Epithelial cell of prostate (primary cell): ENCODE measurements at regions not wholly inside any gene's neighbourhood (a gene's known extent, or its start where the extent isn't known, plus 50 kb on each side); places are given as distances from the start of the nearest gene placed in this dataset.
"Not testable (repeated sequence)": the region's sequence is repeated elsewhere in the genome, so short reads cannot be mapped to it uniquely, and the experiment has no call there.

Source experiments
- DNase-seq: peaks from one replicate; pipeline ENCODE4 v3.0.0-alpha.2; 2011; ENCODE audit warnings: low read depth, low spot score
- H3K27ac ChIP-seq: fragments of 450-650 bp; 2 replicates; pipeline ENCODE4 v1.5.1; 2017; ENCODE audit warnings: mild to moderate bottlenecking

DNA sequence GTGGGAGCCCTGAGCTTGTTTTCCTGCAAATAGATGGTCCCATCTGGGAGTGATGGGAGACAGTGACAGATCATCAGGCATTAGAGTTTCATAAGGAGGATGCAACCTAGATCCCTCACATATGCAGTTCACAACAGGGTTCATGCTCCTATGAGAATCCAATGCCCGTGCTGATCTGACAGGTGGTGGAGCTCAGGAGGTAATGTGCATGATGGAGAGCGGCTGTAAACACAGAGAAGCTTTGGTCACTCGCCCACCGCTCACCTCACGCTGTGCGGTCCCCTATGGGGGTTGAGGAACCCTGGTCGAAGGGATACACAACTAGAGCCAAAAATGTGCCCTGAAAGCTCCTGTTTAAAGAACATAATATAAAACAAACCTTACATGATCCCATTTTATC, 88.5 kb upstream of the CREB5 start:
- H3K27ac ChIP-seq: no peak overlapping the region
- DNase-seq: no peak

DNA sequence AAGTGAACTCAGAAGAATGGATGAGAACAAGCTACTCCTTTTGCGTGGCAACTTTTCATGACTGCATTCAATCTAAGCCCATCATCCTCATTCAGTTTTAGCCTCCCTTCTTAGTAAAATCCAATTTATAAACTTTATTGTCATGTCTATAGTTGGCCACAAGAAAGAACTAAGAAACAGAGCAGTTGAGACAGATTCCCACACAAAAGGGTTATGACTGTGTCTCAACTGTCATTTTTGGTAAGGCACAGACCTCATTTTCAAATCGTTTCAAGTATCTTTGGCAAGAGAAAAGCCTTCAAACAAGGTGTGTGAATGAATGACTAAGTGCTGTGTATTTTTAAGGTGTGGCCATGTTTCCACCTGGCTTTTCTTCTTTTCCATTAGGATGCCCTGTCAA, 84.2 kb upstream of the CREB5 start:
- no peak overlapping the region for H3K27ac ChIP-seq

DNA sequence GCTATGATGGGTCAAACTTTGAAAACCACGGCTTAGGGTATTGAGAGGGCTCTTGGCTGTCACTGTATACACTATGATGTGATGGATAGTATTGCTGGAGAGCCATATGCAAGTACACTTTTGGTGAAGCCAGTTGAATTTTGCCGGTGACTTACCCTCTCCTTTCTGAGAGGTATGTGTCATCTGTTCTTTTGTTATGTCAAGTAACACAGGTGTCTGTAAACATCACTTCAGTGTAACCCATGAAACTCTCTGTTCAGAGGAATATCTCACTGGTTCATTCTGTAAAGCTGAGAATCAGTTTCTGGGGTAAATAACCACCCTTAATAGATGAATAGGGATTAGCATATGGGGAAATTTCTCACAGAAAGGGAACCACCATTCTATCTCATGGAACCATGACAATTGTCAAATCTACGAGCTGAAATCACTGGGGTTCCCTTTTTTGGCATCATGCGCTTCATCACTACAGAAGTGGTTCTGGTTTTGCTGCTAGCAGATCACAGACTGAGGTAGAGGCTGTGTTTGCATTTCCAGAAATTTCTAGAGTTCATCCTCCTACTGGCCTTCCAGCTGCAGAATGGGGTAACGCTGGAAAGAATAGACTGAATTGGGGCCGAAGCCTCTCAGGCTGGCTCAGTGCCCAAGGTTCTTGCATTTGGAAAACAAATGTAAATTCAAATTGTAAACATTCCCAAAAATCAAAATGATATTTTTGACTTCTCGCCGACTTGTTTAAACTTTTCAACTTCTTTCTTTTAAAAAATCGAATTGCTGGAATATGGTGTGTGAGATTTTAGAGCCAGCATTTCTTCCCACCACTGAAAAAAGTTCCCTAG, 83.3 kb upstream of the CREB5 start:
- no peak overlapping the region for H3K27ac ChIP-seq
- DNase-seq: no peak

More for the DNA sequence above, 84.2 kb upstream of the CREB5 start:
- DNase-seq: no peak

DNA sequence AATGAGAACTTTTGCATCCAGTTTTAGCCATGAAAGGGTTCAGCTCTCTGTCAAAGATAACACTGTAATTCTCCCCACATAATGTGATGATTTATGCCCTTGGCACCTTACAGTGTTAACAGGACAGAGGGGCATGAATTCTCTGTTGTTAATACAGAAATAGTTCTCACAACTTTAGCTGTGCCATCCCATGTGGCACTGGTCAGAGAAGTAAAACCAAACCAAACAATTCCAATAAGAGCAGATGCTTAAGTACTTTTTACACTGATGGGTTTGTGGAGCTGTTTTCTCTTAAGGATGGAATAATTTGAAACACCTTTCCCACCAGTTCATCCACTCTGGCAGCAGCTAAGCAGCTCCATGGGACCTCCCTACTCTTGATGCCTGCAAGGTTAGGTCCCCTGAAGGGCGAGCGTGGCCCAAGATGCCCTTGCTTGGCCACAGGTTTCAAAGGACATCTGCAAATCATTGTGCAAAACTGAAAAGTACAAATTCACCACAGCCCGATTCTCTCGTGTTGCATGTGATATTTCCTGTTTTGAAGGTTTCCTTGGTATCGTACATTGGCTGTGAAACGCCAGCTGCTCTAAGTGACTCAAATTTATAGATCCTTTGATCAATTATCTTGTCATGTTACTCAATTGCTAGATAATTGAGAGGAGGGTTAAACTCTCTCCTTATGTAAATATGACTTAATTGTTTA, 82.5 kb upstream of the CREB5 start:
- H3K27ac ChIP-seq: no peak overlapping the region
- no peak for DNase-seq

DNA sequence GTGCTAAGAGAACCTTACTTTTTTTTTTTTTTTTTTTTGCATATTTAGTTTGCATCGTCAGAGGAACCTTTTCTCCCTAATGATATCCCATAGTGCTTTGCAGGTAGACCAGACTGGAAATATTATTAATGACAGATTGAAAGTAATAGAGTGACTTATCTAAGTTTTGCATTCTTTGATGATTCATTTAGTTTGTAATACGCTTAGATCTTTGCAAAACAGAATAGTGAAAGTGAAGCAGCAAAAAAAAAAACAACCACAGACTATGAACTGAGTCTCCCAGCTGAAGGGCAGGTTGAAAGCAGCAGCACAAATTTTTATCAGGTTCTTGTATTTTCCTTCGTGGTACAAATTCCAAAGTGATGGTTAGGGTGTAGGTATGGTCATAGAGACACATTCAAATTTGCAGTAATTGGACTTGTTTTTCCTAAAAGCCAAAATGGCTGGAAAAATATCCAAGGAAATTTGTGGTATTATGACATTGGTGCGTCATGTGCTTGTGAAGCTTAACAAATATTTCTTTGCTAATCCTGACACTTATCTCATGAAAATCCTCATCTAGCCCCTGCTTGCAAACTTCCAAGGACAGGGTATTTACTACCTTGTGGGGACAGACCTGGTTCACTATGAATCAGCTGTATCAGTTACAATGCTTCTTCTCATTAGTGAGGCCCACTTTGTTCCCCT, 81.8 kb upstream of the CREB5 start:
- DNase-seq: no peak
- no peak overlapping the region for H3K27ac ChIP-seq

DNA sequence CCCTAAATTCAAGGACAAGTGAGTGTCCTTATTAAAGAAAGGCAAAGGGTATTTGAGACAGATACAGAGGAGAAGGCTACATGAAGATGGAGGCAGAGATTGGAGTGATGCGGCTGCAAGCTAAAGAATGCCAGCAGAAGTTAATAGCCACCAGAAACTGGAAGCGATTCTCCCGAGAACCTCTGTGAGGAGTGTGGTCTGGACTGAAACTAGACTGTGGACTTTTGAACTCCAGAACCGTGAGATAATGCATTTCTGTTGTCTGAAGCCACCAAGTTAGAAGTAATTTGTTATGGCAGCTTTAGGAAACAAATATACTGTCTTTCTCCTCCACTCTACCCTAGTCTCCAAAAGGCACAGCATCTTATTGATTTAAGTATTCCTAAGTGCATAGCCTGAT, 80.3 kb upstream of the CREB5 start:
- no peak for DNase-seq
- H3K27ac ChIP-seq: no peak overlapping the region

DNA sequence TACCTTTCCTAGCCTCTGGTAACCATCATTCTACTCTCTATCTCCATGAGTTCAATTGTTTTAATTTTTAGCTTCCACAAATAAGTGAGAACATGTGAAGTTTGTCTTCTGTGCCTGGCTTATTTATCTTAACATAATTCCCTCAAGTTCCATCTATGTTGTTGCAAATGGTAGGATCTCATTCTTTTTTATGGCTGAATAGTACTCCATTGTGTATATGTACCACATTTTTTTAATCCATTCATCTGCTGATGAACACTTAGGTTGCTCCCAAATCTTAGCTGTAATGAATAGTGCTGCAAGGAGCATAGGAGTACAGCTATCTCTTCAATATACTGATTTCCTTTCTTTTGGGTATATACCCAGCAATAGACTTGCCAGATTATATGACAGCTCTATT, 78.8 kb upstream of the CREB5 start:
- DNase-seq: not testable (repeated sequence)

DNA sequence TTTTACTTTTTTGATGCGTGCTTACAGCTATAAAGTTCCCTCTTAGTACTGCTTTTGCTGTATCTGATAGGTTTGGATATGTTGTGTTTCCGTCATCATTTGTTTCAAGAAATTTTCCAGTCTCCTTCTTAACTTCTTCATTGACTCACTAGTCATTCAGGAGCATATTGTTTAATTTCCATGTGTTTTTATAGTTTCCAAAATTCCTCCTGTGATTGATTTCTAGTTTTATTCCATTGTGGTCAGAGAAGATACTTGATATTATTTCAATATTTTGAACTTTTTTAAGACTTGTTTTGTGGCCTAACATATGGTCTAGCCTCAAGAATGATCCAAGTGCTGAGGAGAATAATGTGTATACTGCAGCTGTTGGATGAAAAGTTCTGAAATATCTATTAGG, 75.5 kb upstream of the CREB5 start:
- no peak overlapping the region for H3K27ac ChIP-seq
- no peak for DNase-seq

More for the DNA sequence above, 78.8 kb upstream of the CREB5 start:
- not testable (repeated sequence) for H3K27ac ChIP-seq

DNA sequence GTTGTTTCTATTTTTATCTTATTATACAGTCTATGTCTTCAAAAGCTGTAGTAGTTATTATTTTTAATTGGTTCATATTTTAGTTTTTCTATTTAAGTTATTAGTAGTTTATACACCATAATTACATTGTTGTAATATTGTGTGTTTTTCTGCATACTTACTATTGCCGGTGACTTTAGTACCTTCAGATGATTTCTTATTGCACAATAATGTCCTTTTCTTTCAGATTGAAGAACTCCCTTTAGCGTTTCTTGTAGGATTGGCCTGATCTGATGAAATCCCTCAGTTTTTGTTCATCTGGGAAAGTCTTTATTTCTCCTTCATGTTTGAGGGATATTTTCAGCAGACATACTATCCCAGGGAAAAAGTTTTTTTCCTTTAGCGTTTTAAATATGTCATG, 74.3 kb upstream of the CREB5 start:
- H3K27ac ChIP-seq: no peak overlapping the region
- DNase-seq: no peak

DNA sequence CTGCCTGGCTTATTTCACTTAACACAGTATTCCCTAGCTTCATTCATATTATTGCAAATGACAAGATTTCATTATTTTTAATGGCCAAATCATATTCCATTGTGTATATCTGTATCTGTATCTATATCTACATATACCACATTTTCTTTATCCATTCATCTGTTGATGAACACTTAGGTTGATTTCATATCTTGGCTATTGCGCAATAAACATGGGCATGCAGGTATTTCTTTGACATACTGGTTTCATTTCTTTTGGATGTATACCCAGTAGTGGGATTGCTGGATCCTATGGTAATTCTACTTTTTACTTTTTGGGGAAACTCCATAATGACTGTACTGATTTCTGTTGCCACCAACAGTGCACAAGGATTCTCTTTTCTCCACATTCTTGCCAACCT, 68.9 kb upstream of the CREB5 start:
- no peak overlapping the region for H3K27ac ChIP-seq
- no peak for DNase-seq

DNA sequence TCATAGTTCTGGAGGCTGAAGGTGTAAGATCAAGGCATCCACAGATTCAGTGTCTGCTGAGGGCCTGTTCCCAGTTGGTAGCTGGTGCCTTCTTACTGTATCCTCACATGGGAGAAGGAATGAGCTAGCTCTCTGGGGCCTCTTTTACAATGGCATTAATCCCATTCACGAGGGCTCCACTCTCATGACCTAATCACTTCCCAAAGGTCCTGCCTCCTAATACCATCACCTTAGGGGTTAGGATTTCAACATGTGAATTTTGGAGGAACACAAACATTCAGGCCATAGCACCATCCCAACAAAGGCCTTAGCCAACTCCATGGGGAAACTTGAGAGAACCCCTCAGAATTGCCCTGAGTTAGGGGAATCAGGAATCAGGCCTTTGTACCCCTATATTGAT, 66.1 kb upstream of the CREB5 start:
- no peak overlapping the region for H3K27ac ChIP-seq
- no peak for DNase-seq

DNA sequence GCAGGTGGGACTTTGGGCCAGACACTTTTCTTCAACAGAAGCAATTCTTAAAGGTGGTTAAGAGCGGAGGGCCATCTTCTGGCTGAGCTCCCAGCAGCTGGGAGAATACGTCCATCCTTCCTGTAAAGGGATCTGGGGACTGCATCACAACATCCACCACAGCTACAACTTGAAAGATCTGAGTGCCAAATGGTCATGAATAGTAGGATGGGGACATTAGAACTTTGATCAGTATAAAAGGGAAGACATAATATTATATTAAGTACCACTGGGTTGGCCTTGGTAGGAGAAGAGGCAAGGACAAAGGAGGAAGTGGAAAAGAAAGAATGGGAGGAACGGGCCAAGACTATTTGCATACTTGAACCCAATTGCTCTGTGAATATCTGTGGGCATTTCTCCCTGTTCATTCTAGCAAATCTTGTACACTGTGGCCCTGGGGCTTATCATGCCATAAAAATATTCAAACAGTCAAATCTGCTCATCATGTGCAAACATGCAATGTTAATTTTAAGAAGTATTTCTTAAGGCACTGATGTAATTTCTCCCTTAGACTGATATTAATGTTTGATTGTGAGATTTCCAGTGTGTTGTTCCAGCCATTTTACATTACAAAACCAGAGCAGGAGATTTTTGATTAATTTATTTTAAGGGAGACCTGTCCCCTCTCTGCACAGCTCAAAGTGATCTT, 65.5 kb upstream of the CREB5 start:
- no peak for DNase-seq
- H3K27ac ChIP-seq: no peak overlapping the region

DNA sequence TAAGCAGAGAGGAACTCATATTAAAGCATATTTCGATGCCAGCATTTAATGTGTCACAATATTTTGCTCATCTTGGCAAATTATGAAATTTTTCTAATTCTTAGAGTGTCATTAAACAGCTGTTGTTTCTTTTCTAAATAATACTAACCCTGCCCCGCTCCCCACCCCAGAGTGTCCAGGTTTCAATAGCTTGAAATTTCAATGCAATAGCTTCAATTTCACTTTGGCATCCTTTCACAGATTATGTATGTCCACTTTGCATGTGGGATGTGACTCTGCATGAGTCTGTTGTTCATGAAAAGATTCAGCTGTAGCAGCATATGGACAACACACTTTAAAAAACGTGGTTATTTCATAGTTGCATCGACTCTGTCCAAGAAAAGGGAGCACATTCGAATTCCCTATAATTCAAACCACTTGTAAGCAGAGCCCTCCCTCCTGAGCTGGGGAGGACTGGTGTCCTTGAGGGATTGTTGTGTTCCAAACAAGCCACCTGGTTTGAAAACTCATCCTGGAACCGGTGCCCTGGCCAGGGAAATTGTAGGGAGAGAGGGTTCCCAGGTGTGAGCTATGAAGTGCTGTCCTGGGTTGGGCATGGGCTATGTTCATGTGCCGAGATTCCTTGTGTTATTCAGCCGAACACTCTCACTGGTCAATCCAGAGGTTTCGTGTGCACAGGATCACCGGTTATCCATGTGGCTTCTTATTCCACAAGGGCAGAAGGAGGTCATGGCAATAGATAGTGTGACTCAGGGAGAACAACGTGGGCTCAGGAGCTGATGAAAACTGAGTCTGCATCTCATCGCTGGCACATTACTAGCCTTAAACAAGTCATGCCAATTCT, 64.6 kb upstream of the CREB5 start:
- no peak overlapping the region for H3K27ac ChIP-seq

DNA sequence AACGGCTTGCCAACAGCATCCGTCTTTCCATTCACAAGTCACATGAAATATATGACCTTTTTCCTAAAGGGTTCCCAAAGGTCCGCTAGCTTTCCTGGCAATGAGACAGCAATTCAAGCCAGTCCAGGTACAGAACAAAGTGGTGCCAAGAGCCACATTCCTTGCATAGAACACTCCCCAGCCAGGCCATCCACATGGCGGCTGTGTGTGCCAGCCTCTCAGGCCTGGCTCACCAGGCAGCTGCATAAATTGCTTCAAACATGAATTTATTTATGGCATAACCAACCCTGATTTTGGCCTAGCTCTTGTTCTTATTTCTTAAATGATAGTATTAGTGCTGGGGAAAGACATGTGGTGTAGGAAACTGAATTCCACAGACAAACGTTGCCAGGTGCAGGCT, 63.7 kb upstream of the CREB5 start:
- no peak for DNase-seq
- no peak overlapping the region for H3K27ac ChIP-seq

More for the DNA sequence above, 64.6 kb upstream of the CREB5 start:
- DNase-seq: no peak

DNA sequence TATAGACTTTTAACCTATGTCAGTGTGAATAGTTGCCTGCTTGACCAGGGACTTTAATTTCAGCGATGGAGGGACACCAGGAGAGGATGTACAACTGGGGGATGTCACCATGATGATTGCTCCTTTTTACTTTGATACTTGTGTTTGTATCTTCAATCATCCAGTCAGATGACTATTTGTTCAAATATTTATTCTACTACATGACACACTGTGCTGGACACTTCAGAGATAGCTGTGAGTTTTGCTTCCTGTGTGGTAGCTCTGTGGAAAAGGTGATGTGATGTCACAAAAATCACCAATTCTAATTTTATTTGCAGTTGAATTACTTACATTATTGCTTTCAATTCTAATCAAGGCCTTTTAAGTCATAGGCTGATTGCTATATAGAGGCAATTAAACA, 62.7 kb upstream of the CREB5 start:
- DNase-seq: no peak
- no peak overlapping the region for H3K27ac ChIP-seq

DNA sequence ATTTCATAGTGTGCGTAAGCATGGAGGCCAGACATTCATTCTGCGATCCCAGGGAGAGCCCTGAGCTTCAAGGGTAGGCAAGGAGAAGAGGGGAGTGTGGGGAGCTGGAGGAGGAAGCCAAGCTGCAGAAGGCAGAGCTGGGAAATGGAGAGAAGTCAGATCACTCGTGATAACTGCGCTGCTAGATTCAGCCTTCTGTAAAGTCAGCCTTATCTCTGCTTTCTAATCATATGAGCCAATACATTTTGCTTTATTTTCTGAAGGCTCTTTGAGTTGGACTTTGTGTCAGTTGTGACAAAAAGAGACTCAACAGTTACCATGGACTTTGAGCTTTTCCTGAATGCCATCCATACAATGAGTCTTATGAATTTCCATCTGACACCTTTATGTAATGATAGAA, 61.7 kb upstream of the CREB5 start:
- DNase-seq: no peak
- H3K27ac ChIP-seq: no peak overlapping the region

DNA sequence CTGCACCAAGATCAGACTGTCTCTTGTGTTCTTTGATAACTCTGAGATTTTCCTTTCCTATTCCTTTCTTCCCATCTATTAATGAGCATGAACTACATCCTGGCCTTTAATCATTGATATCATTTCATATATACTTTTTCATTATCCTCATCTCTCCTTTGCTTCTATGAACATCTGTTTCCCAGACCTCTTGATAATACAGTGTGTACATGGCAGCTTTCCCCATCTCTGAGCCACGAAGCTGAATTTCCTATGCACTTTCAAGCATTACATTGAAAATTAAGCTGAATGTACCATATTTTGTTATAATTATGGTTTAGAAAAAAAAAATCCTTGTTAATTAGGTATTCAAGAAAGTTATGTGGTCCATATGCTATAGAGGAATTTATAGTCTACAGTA, 60.9 kb upstream of the CREB5 start:
- no peak for DNase-seq
- H3K27ac ChIP-seq: no peak overlapping the region

DNA sequence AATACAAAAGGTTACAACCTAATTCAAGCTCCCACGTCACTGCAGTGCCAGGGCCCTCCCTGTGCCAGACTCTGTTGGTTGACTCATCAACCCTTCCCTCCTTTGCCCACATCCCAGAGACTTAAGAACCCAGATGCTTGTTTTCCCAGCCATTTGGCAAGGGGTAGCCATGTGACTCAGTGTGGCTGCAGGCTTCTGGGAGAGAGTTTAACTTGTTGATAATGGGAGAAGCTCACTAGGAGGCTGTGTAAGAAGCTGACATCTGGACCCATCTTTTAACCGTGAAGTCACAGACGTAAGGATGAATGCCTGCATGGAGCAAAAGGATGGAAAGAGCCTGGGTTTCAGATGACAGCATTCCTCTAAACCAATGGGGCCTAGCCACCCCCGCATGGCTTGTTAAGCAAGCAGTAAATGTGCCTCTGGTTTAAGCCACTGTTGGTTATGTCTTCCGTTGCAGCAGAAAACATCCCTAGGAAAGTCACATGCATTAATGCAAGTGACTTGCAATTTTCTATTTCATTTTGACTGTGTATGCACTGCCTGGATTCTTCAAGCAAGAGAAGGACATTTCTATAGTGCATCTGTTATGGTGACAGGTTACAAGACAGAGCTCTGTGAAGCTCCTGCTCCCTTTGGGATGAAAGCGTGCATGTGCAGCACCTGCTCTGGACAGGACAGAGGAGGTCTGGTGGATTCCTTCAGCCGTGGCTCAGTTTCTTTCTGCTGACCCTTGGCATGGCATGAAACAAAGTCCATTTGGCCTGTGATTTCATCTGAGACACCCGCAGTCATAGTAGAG, 57.5 kb upstream of the CREB5 start:
- peak; percentile 83 for DNase-seq
- no peak overlapping the region for H3K27ac ChIP-seq
